Caco-2 (cell line): ENCODE measurements at regions not wholly inside any gene's neighbourhood (a gene's known extent, or its start where the extent isn't known, plus 50 kb on each side); places are given as distances from the start of the nearest gene placed in this dataset.

Experiments used
- BruUV-seq: library from RNA; stranded (reverse); fragments of 400-500 nt; replicated peaks from 2 replicates; lab custom pipeline; 2021; lab: Mats Ljungman, UMichigan
- CTCF ChIA-PET: fragments of 300-600 bp; sonication (Branson Sonifier 250); formaldehyde crosslinking; loops from one replicate; lab custom pipeline; 2022; ENCODE audit warnings: antibody characterized with exemption; lab: Charles Lee
- POLR2A ChIA-PET: fragments of 300-600 bp; sonication (Branson Sonifier 250); formaldehyde crosslinking; loops from one replicate; lab custom pipeline; 2022; ENCODE audit warnings: antibody characterized with exemption; lab: Charles Lee
- DNase-seq, 2 experiments: peaks; one replicate each; pipeline versions ENCODE4 v3.0.0 to v3.0.0-alpha.2; 2020 to 2022
- H3K27me3 ChIP-seq: replicated peaks from 2 replicates; pipeline ENCODE4 v1.6.0; 2011; ENCODE audit warnings: low read length; ENCODE audit not compliant: control insufficient read depth, insufficient read depth
- H3K36me3 ChIP-seq: 2 replicates; pipeline ENCODE4 v1.5.1; 2011; ENCODE audit warnings: low read length; ENCODE audit not compliant: control insufficient read depth, insufficient read depth
- H3K4me1 ChIP-seq: fragments of 250-450 bp; sonication (Bioruptor Pico); 2 replicates; pipeline ENCODE4 v1.5.1; 2020; ENCODE audit warnings: mild to moderate bottlenecking
- H3K4me3 ChIP-seq: 2 replicates; pipeline ENCODE4 v1.5.1; 2011; ENCODE audit warnings: low read depth, mild to moderate bottlenecking, control low read depth, low read length
- H3K9me3 ChIP-seq: fragments of 250-450 bp; sonication (Bioruptor Pico); 2 replicates; pipeline ENCODE4 v1.5.1; 2020; ENCODE audit warnings: mild to moderate bottlenecking, moderate library complexity
- H3K27ac Mint-ChIP-seq: one replicate; pipeline ENCODE4 v1.8.0; 2022; ENCODE audit warnings: mixed read lengths; ENCODE audit not compliant: unreplicated experiment
- H3K27me3 Mint-ChIP-seq: one replicate; pipeline ENCODE4 v1.8.0; 2022; ENCODE audit warnings: mixed read lengths; ENCODE audit not compliant: insufficient read depth, unreplicated experiment
- H3K36me3 Mint-ChIP-seq: one replicate; pipeline ENCODE4 v1.8.0; 2022; ENCODE audit warnings: mild to moderate bottlenecking, mixed read lengths; ENCODE audit not compliant: insufficient read depth, unreplicated experiment
- H3K4me1 Mint-ChIP-seq: one replicate; pipeline ENCODE4 v1.8.0; 2022; ENCODE audit warnings: low read depth, mixed read lengths; ENCODE audit not compliant: unreplicated experiment
- H3K4me3 Mint-ChIP-seq: one replicate; pipeline ENCODE4 v1.8.0; 2022; ENCODE audit warnings: mild to moderate bottlenecking, moderate library complexity, mixed read lengths; ENCODE audit not compliant: unreplicated experiment
- H3K9me3 Mint-ChIP-seq: one replicate; pipeline ENCODE4 v1.8.0; 2022; ENCODE audit warnings: mixed read lengths; ENCODE audit not compliant: unreplicated experiment
- CTCF ChIP-seq, 2 experiments: fragments of 200-600 bp in 1 of 2; IDR thresholded peaks; 1 replicate in 1 of 2; 2 replicates in 1 of 2; pipeline versions ENCODE4 v1.5.1 to v1.8.0; 2011 to 2022; ENCODE audit warnings: antibody characterized with exemption in 1 of 2, control low read depth in 1 of 2, inconsistent platforms in 1 of 2, low read depth in 1 of 2, low read length in 1 of 2, mild to moderate bottlenecking in 1 of 2, moderate library complexity in 1 of 2; ENCODE audit not compliant: insufficient read depth in 1 of 2, severe bottlenecking in 1 of 2, unreplicated experiment in 1 of 2
- intact Hi-C: fragments of 100-400 bp; cut with micrococcal nuclease; formaldehyde crosslinking; loops from one replicate; pipeline ENCODE4 v1.10.0; 2022; ENCODE audit not compliant: unreplicated experiment

- Histone ChIP-seq H3K9me3 (peaks cover 9% of the 10 kb centered on the region; the same call in 1 of the 2 replicates), H3K4me1 (no peaks in the 10 kb centered on the region), H3K36me3 (no peaks in the 10 kb centered on the region), H3K27me3 (no peaks in the 10 kb centered on the region), H3K4me3 (no peak overlapping the region)
- intact Hi-C loops: no loop called here
- Mint-ChIP-seq H3K4me1 (no peaks in the 10 kb centered on the region), H3K27ac (no peak overlapping the region), H3K9me3 (no peaks in the 10 kb centered on the region), H3K4me3 (no peak overlapping the region), H3K36me3 (peaks cover 5% of the 10 kb centered on the region), H3K27me3 (no peaks in the 10 kb centered on the region)
- POLR2A ChIA-PET: no interaction called here
- CTCF ChIA-PET: no interaction called here
- no TSS peak for BruUV-seq
- TF ChIP-seq CTCF (IDR thresholded peaks at IDR 0.05; ENCODE audit: insufficient read depth in 1 of 2, low read depth in 1 of 2, low read length in 1 of 2, severe bottlenecking in 1 of 2, unreplicated experiment in 1 of 2): no peak
- no peak for DNase-seq
Observed at GRCh38 chr9:129370770-129371169, 192.7 kb upstream of the IER5L start.

DNA sequence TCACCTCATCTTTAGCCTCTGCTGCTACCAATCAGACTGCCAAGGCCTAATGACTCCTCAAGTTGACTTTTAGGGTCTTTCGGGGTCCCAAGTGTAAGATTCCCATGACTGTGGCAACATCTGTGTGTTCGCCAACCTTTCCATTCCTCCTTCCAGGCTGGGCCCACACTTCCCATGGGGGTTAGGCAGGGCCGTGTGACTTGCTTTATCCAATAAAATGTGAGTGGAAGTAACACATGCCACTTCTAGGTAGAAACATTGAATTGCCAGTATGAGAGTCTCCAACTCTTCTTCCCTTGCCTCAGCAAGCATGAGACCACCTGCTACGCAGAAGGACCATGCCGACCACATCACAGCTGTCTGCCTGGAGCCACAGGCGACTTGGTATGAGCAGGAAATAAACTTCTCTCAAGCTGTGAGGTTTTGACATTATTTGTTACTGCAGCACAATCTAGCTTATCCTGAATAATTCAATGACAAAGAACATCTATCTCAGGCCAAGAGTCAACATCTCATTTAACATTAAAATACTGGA, 190.4 kb upstream of the IER5L start:
- no TSS peak for BruUV-seq
- H3K4me3 Mint-ChIP-seq: no peak overlapping the region
- peaks cover 5% of the 10 kb centered on the region for H3K36me3 Mint-ChIP-seq
- Histone ChIP-seq H3K4me3 (no peak overlapping the region), H3K9me3 (peaks cover 9% of the 10 kb centered on the region; the same call in 1 of the 2 replicates), H3K36me3 (no peaks in the 10 kb centered on the region), H3K4me1 (no peaks in the 10 kb centered on the region), H3K27me3 (no peaks in the 10 kb centered on the region)
- intact Hi-C loops: no loop called here
- H3K9me3 Mint-ChIP-seq: no peaks in the 10 kb centered on the region
- no peak for DNase-seq
- no peak overlapping the region for H3K27ac Mint-ChIP-seq
- no peaks in the 10 kb centered on the region for H3K4me1 Mint-ChIP-seq
- no peaks in the 10 kb centered on the region for H3K27me3 Mint-ChIP-seq
- POLR2A ChIA-PET: no interaction called here
- TF ChIP-seq CTCF (IDR thresholded peaks at IDR 0.05; ENCODE audit: insufficient read depth in 1 of 2, low read depth in 1 of 2, low read length in 1 of 2, severe bottlenecking in 1 of 2, unreplicated experiment in 1 of 2): no peak
- CTCF ChIA-PET: no interaction called here

DNA sequence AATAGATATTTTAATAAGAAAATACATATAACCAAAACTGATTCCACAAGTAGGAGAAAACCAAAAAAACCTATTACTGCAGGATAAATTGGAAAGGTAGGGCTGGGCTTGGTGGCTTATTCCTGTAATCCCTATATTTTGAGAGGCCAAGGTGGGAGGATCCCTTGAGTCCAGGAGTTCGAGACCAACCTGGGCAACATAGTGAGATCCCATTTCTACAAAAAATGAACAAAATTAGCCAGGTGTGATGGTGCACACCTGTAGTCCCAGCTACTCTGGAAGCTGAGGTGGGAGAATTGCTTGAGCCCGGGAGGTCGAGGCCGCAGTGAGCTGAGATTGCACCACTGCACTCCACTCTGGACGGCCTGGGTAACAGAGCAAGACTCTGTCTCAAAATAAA, 189.2 kb upstream of the IER5L start:
- no peak for DNase-seq
- H3K4me1 ChIP-seq: peaks cover 3% of the 10 kb centered on the region
- no TSS peak for BruUV-seq
- no peaks in the 10 kb centered on the region for H3K9me3 Mint-ChIP-seq
- no peak overlapping the region for H3K27ac Mint-ChIP-seq
- H3K36me3 ChIP-seq: no peaks in the 10 kb centered on the region
- H3K4me1 Mint-ChIP-seq: peaks cover 2% of the 10 kb centered on the region
- peaks cover 9% of the 10 kb centered on the region; the same call in 1 of the 2 replicates for H3K9me3 ChIP-seq
- no peak for TF ChIP-seq CTCF (IDR thresholded peaks at IDR 0.05; ENCODE audit: insufficient read depth in 1 of 2, low read depth in 1 of 2, low read length in 1 of 2, severe bottlenecking in 1 of 2, unreplicated experiment in 1 of 2)
- intact Hi-C loops: no loop called here
- ChIA-PET POLR2A (interaction anchor here (0.5 kb wide), 1 partner anchor 1566 kb away, joined by 7 read pairs; no protein-coding TSS in a partner anchor), CTCF (no interaction called here)
- H3K36me3 Mint-ChIP-seq: peaks cover 8% of the 10 kb centered on the region
- no peak overlapping the region for H3K4me3 ChIP-seq
- no peaks in the 10 kb centered on the region for H3K27me3 ChIP-seq
- no peaks in the 10 kb centered on the region for H3K27me3 Mint-ChIP-seq
- H3K4me3 Mint-ChIP-seq: no peak overlapping the region
